GM12874 (cell line): ENCODE measurements at regions not wholly inside any gene's neighbourhood (a gene's known extent, or its start where the extent isn't known, plus 50 kb on each side); places are given as distances from the start of the nearest gene placed in this dataset.

Experiments used
- CTCF ChIP-seq: IDR thresholded peaks from 2 replicates; pipeline ENCODE4 v1.5.1; 2011; ENCODE audit warnings: low read depth, mild to moderate bottlenecking, control low read depth, low read length, moderate library complexity; ENCODE audit not compliant: insufficient read depth

DNA sequence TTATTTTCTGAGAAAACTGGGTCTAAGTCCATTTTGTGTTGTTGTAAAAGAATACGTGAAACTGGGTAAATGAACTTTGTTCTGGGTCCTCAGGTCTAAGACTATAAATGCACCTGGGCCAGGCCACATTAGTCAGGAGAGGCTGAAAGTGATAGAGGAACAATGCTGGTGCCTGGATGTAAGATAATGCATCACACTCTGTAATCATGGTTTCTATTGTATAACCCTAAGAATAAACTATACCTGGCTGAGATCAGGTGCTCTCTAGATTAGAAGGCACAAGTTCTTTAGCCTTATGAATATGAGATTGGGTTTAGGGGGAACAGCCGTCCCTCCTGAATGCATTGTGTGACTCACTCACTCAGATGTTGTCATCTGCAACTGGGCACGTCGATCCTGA is 675.5 kb downstream of the HTR1A start:
- no peak for TF ChIP-seq CTCF

DNA sequence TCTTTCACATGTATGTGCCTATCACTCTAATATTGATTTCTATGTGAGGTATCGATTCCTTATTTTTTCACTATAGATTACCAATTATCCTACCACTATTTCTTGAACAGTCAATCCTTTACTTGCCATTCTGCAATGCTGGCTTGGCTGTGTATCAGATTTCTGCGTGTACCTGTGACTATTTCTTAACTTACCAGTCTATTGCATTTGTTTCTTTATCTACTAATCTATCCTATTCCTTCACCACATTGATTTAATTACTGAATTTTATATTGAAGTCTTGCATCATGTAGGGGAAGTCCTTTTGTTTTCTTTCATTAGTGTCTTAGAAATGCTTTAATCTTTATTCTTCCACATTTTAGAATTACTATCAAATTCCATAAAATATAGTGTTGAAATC is 684.8 kb downstream of the LRRC70 start:
- no peak for TF ChIP-seq CTCF

DNA sequence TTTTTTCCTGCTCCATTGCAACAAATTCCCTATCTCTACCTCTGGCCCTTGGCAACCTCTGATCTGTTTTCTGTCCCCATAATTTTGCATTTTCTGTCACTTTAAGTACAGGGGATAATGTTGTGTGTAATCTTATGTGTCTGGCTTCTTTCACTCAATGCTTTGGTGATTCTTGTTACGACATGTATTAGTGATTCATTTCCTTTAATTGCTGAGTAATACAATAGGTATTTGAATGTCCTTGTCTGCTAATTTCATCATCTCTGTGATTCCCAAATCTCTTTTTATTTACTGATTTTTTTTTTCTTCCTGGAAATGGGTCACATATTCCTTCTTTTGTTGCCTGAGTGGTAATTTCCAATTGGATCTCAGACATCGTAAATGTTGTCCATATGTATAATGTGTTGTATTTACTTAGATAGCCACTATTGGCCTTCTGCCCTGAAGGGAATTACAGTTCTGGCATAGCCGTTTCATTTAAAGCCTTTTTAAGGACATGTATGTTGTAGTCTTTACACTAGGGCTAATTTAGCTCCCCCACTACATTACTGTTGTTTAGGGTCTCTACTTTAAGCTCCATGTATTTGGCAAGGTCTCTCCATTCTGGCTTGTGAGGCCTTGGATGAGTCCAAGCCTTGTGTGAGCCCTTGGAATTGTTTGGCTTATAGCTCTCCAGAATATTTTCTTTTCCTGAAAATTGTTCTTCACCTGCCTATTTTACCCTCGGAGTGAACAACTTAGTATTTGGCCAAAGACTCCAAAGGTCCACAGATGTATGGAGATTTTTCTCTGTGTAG is 683.8 kb downstream of the LRRC70 start:
- TF ChIP-seq CTCF: no peak

DNA sequence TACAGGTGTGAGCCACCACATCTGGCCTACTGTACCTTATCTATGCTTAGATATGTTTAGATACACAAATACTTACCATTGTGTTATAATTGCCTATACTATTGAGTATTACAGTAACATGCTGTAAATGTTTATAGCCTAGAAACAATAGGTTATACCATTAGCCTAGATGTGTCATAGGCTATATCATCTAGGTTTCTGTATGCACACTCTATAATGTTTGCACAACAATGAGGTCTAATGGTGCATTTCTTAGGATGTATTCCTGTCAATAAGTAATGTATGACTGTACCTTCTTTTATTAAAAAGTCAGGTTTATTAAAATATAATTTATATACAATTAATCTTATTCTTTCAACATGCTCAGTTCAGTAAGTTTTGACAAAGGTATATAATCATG is 683.1 kb downstream of the LRRC70 start:
- TF ChIP-seq CTCF: no peak

GRCh38 chr5:63255594-63255993 is 677.0 kb downstream of the LRRC70 start:
- no peak for TF ChIP-seq CTCF

DNA sequence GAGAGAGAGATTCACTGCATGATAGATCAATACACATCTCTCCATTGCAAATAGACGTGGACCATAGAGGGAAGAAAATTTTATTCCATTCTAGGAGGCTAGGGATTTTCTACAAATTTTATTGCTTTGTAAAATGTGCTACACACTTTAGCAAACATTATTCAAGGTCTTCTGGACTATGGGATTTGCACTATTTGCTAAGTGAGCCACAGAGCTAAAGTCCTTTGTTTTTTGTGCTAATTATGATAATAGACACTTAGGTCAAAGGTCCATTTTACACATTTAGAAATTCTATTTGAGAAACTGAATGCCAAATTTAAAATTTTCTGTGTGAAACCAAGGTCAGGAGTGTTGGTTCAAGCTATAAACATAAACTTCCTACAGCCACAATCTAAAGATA is 672.3 kb downstream of the LRRC70 start:
- no peak for TF ChIP-seq CTCF

GRCh38 chr5:63249960-63250359 is 671.3 kb downstream of the LRRC70 start:
- no peak for TF ChIP-seq CTCF

GRCh38 chr5:63247651-63248050 is 669.0 kb downstream of the LRRC70 start:
- TF ChIP-seq CTCF: no peak
